Nephron (organoid): ENCODE measurements at regions not wholly inside any gene's neighbourhood (a gene's known extent, or its start where the extent isn't known, plus 50 kb on each side); places are given as distances from the start of the nearest gene placed in this dataset.

Source experiments
- H3K27ac Mint-ChIP-seq, 3 experiments: 2 replicates each; pipeline ENCODE4 v1.8.0; 2020; ENCODE audit warnings: mixed read lengths in 3 of 3, mild to moderate bottlenecking in 2 of 3, moderate library complexity in 1 of 3
- H3K27me3 Mint-ChIP-seq: 2 replicates; pipeline ENCODE4 v1.8.0; 2021; ENCODE audit warnings: low read depth, mild to moderate bottlenecking, moderate library complexity, mixed read lengths
- H3K36me3 Mint-ChIP-seq: 2 replicates; pipeline ENCODE4 v1.8.0; 2020; ENCODE audit warnings: low read depth, mixed read lengths
- H3K4me1 Mint-ChIP-seq: 2 replicates; pipeline ENCODE4 v1.8.0; 2020; ENCODE audit warnings: mixed read lengths
- H3K4me3 Mint-ChIP-seq, 3 experiments: 2 replicates each; pipeline ENCODE4 v1.8.0; 2020; ENCODE audit warnings: mild to moderate bottlenecking in 3 of 3, mixed read lengths in 3 of 3, moderate library complexity in 2 of 3
- H3K9me3 Mint-ChIP-seq: 2 replicates; pipeline ENCODE4 v1.8.0; 2020; ENCODE audit warnings: mixed read lengths
- CTCF ChIP-seq, 3 experiments: fragments of 200-600 bp; sonication (generic); IDR thresholded peaks; one replicate each; pipeline ENCODE4 v1.5.0; 2021; ENCODE audit warnings: antibody characterized with exemption in 3 of 3; ENCODE audit not compliant: unreplicated experiment in 3 of 3

DNA sequence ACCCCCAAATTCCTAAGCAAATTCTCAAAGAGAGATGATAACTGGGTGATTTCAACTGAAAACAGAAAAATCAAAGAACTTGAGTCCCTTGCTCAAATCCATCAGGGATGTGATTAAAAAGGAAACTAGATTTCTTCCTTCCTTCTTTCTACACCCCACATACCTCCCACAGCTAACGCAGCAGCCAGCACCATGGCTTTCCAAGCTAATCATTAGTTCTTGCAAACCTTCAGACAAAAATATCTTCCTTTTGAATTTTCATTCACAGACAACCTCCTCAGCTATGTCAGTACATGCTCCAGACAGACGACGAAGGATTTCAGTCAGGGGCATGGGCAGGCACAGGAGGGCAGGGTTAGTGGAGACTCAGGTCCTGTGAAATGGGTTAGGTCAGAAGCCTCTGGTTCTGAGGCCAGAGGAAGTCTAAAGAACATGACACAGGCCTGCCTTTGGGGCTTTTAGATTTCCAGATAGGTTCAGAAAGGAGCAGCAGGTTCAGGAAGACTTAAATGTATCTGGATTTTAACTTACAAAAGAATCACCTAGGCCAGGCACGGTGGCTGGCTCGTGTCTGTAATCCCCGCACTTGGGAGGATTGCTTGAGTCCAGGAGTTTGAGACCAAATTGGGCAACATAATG lies 173.7 kb upstream of the NFIB start:
- TF ChIP-seq CTCF (IDR thresholded peaks at IDR 0.05; ENCODE audit: unreplicated experiment in 3 of 3): no peak
- Mint-ChIP-seq H3K9me3 (no peaks in the 10 kb centered on the region), H3K4me3 (no peak overlapping the region), H3K4me1 (peaks cover 6% of the 10 kb centered on the region), H3K27me3 (no peaks in the 10 kb centered on the region), H3K36me3 (no peaks in the 10 kb centered on the region), H3K27ac (no peak overlapping the region)

DNA sequence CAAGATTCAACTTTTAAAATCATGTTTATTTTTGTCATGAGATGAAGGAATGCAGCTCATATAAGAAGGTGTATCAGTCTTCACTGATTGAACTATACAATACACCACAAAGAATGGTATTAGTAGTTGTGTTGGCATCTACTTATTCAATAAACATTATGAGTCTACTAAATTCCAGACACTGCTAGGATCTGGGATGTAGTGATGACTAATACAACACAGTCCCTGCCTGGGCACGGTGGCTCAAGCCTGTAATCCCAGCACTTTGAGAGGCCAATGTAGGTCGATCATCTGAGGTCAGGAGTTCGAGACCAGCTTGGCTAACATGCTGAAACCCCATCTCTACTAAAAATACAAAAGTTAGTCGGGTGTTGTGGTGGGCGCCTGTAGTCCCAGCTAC lies 171.4 kb upstream of the NFIB start:
- TF ChIP-seq CTCF (IDR thresholded peaks at IDR 0.05; ENCODE audit: unreplicated experiment in 3 of 3): no peak
- Mint-ChIP-seq H3K4me1 (peaks cover 6% of the 10 kb centered on the region), H3K27ac (no peak overlapping the region), H3K27me3 (no peaks in the 10 kb centered on the region), H3K9me3 (no peaks in the 10 kb centered on the region), H3K4me3 (no peak overlapping the region), H3K36me3 (no peaks in the 10 kb centered on the region)

GRCh38 chr9:14482856-14483255 lies 168.9 kb upstream of the NFIB start:
- Mint-ChIP-seq H3K4me1 (no peaks in the 10 kb centered on the region), H3K27me3 (no peaks in the 10 kb centered on the region), H3K27ac (no peak overlapping the region), H3K9me3 (no peaks in the 10 kb centered on the region), H3K36me3 (no peaks in the 10 kb centered on the region), H3K4me3 (no peak overlapping the region)
- TF ChIP-seq CTCF (IDR thresholded peaks at IDR 0.05; ENCODE audit: unreplicated experiment in 3 of 3): no peak

DNA sequence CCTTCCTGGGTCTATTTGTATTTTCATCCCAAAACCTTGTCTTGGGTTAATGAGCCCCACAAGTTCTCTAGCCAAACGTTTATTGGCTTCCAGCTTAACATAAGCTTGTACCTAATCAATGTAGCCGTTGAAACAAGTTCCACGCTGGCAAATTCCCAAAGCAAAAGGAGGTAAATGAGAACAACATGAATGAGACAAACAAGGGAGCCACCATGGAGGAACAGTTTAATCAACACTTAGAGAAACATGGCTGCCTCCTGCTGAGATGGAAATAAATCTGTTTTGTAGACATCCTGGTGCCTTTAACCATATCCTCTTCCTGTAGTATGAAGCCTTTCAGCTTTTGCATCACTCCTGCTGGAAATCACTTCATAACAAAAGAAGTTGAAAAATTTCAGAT lies 166.6 kb upstream of the NFIB start:
- H3K27me3 Mint-ChIP-seq: no peaks in the 10 kb centered on the region
- no peak for TF ChIP-seq CTCF (IDR thresholded peaks at IDR 0.05; ENCODE audit: unreplicated experiment in 3 of 3)
- no peaks in the 10 kb centered on the region for H3K4me1 Mint-ChIP-seq
- H3K4me3 Mint-ChIP-seq: no peak overlapping the region
- no peaks in the 10 kb centered on the region for H3K9me3 Mint-ChIP-seq
- H3K36me3 Mint-ChIP-seq: no peaks in the 10 kb centered on the region
- no peak overlapping the region for H3K27ac Mint-ChIP-seq

- Mint-ChIP-seq H3K4me1 (no peaks in the 10 kb centered on the region), H3K27ac (no peak overlapping the region), H3K9me3 (no peaks in the 10 kb centered on the region), H3K27me3 (no peaks in the 10 kb centered on the region), H3K4me3 (no peak overlapping the region), H3K36me3 (no peaks in the 10 kb centered on the region)
- TF ChIP-seq CTCF (IDR thresholded peaks at IDR 0.05; ENCODE audit: unreplicated experiment in 3 of 3): no peak
These were observed 165.2 kb upstream of the NFIB start for GRCh38 chr9:14479163-14479560.
